Activated T-helper 17 cell treated with anti-CD3 and anti-CD28 coated beads, Interleukin-2, amount 50 U/mL, for 72 hours (primary cell): ENCODE measurements at regions not wholly inside any gene's neighbourhood (a gene's known extent, or its start where the extent isn't known, plus 50 kb on each side); places are given as distances from the start of the nearest gene placed in this dataset.

Experiments used
- ATAC-seq: fragments of 150-1000 bp; cut with Tn5 transposase; replicated peaks from 2 replicates; pipeline ENCODE4 v1.10.0; 2021; ENCODE audit warnings: mild to moderate bottlenecking, moderate library complexity
- H3K27ac Mint-ChIP-seq: one replicate; pipeline ENCODE4 v1.8.0; 2022; ENCODE audit warnings: mixed read lengths
- H3K27me3 Mint-ChIP-seq: one replicate; pipeline ENCODE4 v1.8.0; 2022; ENCODE audit warnings: mixed read lengths
- H3K36me3 Mint-ChIP-seq: one replicate; pipeline ENCODE4 v1.8.0; 2022; ENCODE audit warnings: low read depth, mild to moderate bottlenecking, mixed read lengths
- H3K4me1 Mint-ChIP-seq: one replicate; pipeline ENCODE4 v1.8.0; 2022; ENCODE audit warnings: mixed read lengths
- H3K4me3 Mint-ChIP-seq: one replicate; pipeline ENCODE4 v1.8.0; 2022; ENCODE audit warnings: mild to moderate bottlenecking, mixed read lengths
- H3K9me3 Mint-ChIP-seq: one replicate; pipeline ENCODE4 v1.8.0; 2022; ENCODE audit warnings: mixed read lengths

DNA sequence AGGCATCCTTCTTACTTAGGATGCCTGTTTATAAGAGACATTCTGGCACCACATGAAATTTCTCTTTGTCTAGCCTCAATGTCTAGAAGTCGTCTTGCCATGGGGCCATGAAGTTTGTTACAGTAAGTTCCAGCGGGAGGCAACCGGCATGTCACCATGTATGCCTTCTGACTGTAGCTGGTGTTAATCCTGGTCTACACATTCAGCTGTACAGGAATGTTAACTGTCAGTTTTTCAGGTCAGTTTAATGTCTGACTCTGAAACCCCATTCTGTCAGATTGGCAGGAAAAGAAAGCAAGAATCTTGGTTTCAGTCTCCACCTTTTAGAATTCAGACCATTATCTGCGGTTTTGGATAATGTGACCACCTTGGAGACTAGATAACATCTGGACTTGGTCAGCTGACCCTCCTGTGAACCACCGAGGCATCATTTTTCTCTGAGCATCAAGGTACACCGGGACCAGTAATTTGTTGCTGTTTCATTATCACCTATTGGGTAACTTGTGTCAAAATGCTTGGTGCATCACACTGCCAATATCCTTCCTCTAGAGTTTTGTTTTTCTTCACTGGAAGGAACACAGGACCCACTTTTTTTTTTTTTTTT is 228.7 kb downstream of the DOK5 start:
- H3K4me3 Mint-ChIP-seq = no peak overlapping the region
- ATAC-seq = no peak
- H3K4me1 Mint-ChIP-seq = no peaks in the 10 kb centered on the region
- H3K36me3 Mint-ChIP-seq = no peaks in the 10 kb centered on the region
- no peak overlapping the region for H3K27ac Mint-ChIP-seq
- peaks cover 6% of the 10 kb centered on the region for H3K27me3 Mint-ChIP-seq
- H3K9me3 Mint-ChIP-seq = no peaks in the 10 kb centered on the region
